CD14-positive monocyte (primary cell): ENCODE measurements at regions not wholly inside any gene's neighbourhood (a gene's known extent, or its start where the extent isn't known, plus 50 kb on each side); places are given as distances from the start of the nearest gene placed in this dataset.

Source experiments
- DNase-seq, 3 donors: peaks; one replicate each; pipeline ENCODE4 v3.0.0-alpha.2; 2011 to 2022
- H2AFZ ChIP-seq: 2 replicates; pipeline ENCODE4 v1.6.0; 2012; ENCODE audit warnings: mild to moderate bottlenecking, low read depth, low read length, inconsistent platforms; ENCODE audit not compliant: insufficient read depth, poor library complexity, severe bottlenecking
- H3K27ac ChIP-seq, 2 donors: 1 replicate in 1 of 2; 2 replicates in 1 of 2; pipeline ENCODE4 v1.5.1; 2012 to 2013; ENCODE audit warnings: low read length in 2 of 2, control low read depth in 1 of 2, inconsistent platforms in 1 of 2, low read depth in 1 of 2, mild to moderate bottlenecking in 1 of 2
- H3K27me3 ChIP-seq, 2 donors: one replicate each; pipeline versions ENCODE4 v1.6.0 to v1.6.1; 2011 to 2013; ENCODE audit warnings: low read length in 2 of 2; ENCODE audit not compliant: control insufficient read depth in 2 of 2, insufficient read depth in 2 of 2
- H3K36me3 ChIP-seq, 2 donors: replicated peaks in 1 of 2; 1 replicate in 1 of 2; 2 replicates in 1 of 2; pipeline versions ENCODE4 v1.5.1 to v1.6.1; 2012 to 2013; ENCODE audit warnings: low read length in 2 of 2, control low read depth in 1 of 2, inconsistent platforms in 1 of 2, mild to moderate bottlenecking in 1 of 2; ENCODE audit not compliant: insufficient read depth in 2 of 2, control insufficient read depth in 1 of 2
- H3K4me1 ChIP-seq, 2 donors: 1 replicate in 1 of 2; 2 replicates in 1 of 2; pipeline versions ENCODE4 v1.5.1 to v1.6.1; 2012 to 2013; ENCODE audit warnings: low read length in 2 of 2, control low read depth in 1 of 2, inconsistent platforms in 1 of 2, mild to moderate bottlenecking in 1 of 2, moderate library complexity in 1 of 2; ENCODE audit not compliant: insufficient read depth in 2 of 2, control insufficient read depth in 1 of 2
- H3K4me2 ChIP-seq: replicated peaks from 2 replicates; pipeline ENCODE3; 2012; ENCODE audit warnings: low read length, moderate library complexity, mild to moderate bottlenecking; ENCODE audit not compliant: poor library complexity, severe bottlenecking; ENCODE audit errors: extremely low read depth
- H3K4me3 ChIP-seq, 3 experiments: fragments of 200-600 bp in 1 of 3; sonication (generic) in 1 of 3; replicated peaks in 1 of 3; 1 replicate in 2 of 3; 2 replicates in 1 of 3; pipeline ENCODE4 v1.5.1; 2011 to 2013; ENCODE audit warnings: low read length in 3 of 3, mild to moderate bottlenecking in 3 of 3, control low read depth in 2 of 3, low read depth in 2 of 3, inconsistent platforms in 1 of 3, moderate library complexity in 1 of 3
- H3K79me2 ChIP-seq: 2 replicates; pipeline ENCODE4 v1.6.0; 2012; ENCODE audit warnings: mild to moderate bottlenecking, control low read depth, inconsistent platforms, low read length, moderate library complexity; ENCODE audit not compliant: insufficient read depth
- H3K9ac ChIP-seq: 2 replicates; pipeline ENCODE4 v1.6.0; 2017; ENCODE audit warnings: low read length, mild to moderate bottlenecking; ENCODE audit not compliant: insufficient read depth, poor library complexity, severe bottlenecking
- H3K9me3 ChIP-seq, 2 donors: replicated peaks in 1 of 2; 1 replicate in 1 of 2; 2 replicates in 1 of 2; pipeline versions ENCODE4 v1.5.1 to v1.6.1; 2012 to 2013; ENCODE audit warnings: low read length in 2 of 2, control low read depth in 1 of 2; ENCODE audit not compliant: control insufficient read depth in 1 of 2, insufficient read depth in 1 of 2
- H4K20me1 ChIP-seq: 2 replicates; pipeline ENCODE4 v1.6.0; 2012; ENCODE audit warnings: mild to moderate bottlenecking, low read length, control low read depth, moderate library complexity; ENCODE audit not compliant: insufficient read depth
- H3K27ac Mint-ChIP-seq, 7 donors: one replicate each; pipeline ENCODE4 v1.8.0; 2020; ENCODE audit warnings: mild to moderate bottlenecking in 7 of 7, mixed read lengths in 7 of 7, moderate library complexity in 6 of 7, inconsistent platforms in 2 of 7
- H3K27me3 Mint-ChIP-seq, 3 donors: one replicate each; pipeline ENCODE4 v1.8.0; 2021 to 2022; ENCODE audit warnings: low read depth in 3 of 3, mild to moderate bottlenecking in 3 of 3, mixed read lengths in 3 of 3, moderate library complexity in 3 of 3, inconsistent platforms in 1 of 3
- H3K36me3 Mint-ChIP-seq, 2 donors: one replicate each; pipeline ENCODE4 v1.8.0; 2020; ENCODE audit warnings: mixed read lengths in 2 of 2, inconsistent platforms in 1 of 2, mild to moderate bottlenecking in 1 of 2
- H3K4me1 Mint-ChIP-seq: one replicate; pipeline ENCODE4 v1.8.0; 2020; ENCODE audit warnings: mild to moderate bottlenecking, mixed read lengths
- H3K4me3 Mint-ChIP-seq, 2 donors: one replicate each; pipeline ENCODE4 v1.8.0; 2020; ENCODE audit warnings: mild to moderate bottlenecking in 2 of 2, mixed read lengths in 2 of 2, moderate library complexity in 1 of 2
- H3K9me3 Mint-ChIP-seq, 7 donors: one replicate each; pipeline ENCODE4 v1.8.0; 2020 to 2022; ENCODE audit warnings: mixed read lengths in 7 of 7, mild to moderate bottlenecking in 6 of 7, moderate library complexity in 6 of 7, inconsistent platforms in 2 of 7
- CTCF ChIP-seq: fragments of 200-600 bp; IDR thresholded peaks from one replicate; pipeline ENCODE4 v1.8.0; 2022; ENCODE audit warnings: antibody characterized with exemption, mild to moderate bottlenecking
- WGBS: methylation state at CpG from one replicate; pipeline ENCODE4 v1.1.5; 2013; ENCODE audit warnings: missing lambda C conversion rate; ENCODE audit not compliant: insufficient coverage; 5-methylcytosine and 5-hydroxymethylcytosine counted together
- intact Hi-C, 2 donors: fragments of 100-400 bp; cut with micrococcal nuclease; formaldehyde crosslinking; loops; one replicate each; pipeline versions ENCODE4 v1.15.0 to v1.15.1; 2023

- peaks cover 0 to 2% (median 0%) of the 10 kb centered on the region in 7 donors for H3K9me3 Mint-ChIP-seq
- Histone ChIP-seq H3K4me3 (no peak overlapping the region), H3K4me1 (peaks cover 2 to 3% of the 10 kb centered on the region in 2 donors), H3K9me3 (no peaks in the 10 kb centered on the region), H3K27ac (no peak overlapping the region), H3K36me3 (no peaks in the 10 kb centered on the region), H3K27me3 (no peaks in the 10 kb centered on the region), H3K9ac (no peak overlapping the region), H3K79me2 (no peaks in the 10 kb centered on the region), H3K4me2 (no peak overlapping the region), H4K20me1 (no peaks in the 10 kb centered on the region), H2AFZ (no peak overlapping the region)
- H3K27me3 Mint-ChIP-seq, result peaks cover 6 to 13% (median 9%) of the 10 kb centered on the region in 3 donors
- intact Hi-C loops, result no loop called here
- no peak for TF ChIP-seq CTCF
- H3K27ac Mint-ChIP-seq, result no peak overlapping the region
- no CpG with 5 or more reads among the region's 1 CpG for WGBS
- peaks cover 8% of the 10 kb centered on the region for H3K4me1 Mint-ChIP-seq
- DNase-seq, result no peak
- no peaks in the 10 kb centered on the region for H3K36me3 Mint-ChIP-seq
- H3K4me3 Mint-ChIP-seq, result no peak overlapping the region
These were observed 260.0 kb upstream of the ECI2 start for GRCh38 chr6:4395386-4395785.

- intact Hi-C loops, result no loop called here
- H3K27ac Mint-ChIP-seq, result peak overlapping the region in 1 of 7 donors; percentile 34
- H3K9ac ChIP-seq, result no peak overlapping the region
- H3K4me1 ChIP-seq, result peaks cover 2 to 3% of the 10 kb centered on the region in 2 donors
- H3K4me3 Mint-ChIP-seq, result peak overlapping the region in 1 of 2 donors; percentile 40
- 100% methylated on average over 1 of the region's 4 CpGs for WGBS
- H3K4me2 ChIP-seq, result no peak overlapping the region
- no peaks in the 10 kb centered on the region for H3K27me3 ChIP-seq
- no peaks in the 10 kb centered on the region for H4K20me1 ChIP-seq
- DNase-seq, result no peak
- peaks cover 8% of the 10 kb centered on the region for H3K4me1 Mint-ChIP-seq
- H3K27ac ChIP-seq, result no peak overlapping the region
- no peak for TF ChIP-seq CTCF
- no peaks in the 10 kb centered on the region for H3K9me3 ChIP-seq
- H3K36me3 Mint-ChIP-seq, result no peaks in the 10 kb centered on the region
- H3K27me3 Mint-ChIP-seq, result peaks cover 6 to 9% (median 8%) of the 10 kb centered on the region in 3 donors
- no peak overlapping the region for H3K4me3 ChIP-seq
- H3K79me2 ChIP-seq, result no peaks in the 10 kb centered on the region
- no peak overlapping the region for H2AFZ ChIP-seq
- peaks cover 0 to 2% (median 0%) of the 10 kb centered on the region in 7 donors for H3K9me3 Mint-ChIP-seq
- H3K36me3 ChIP-seq, result no peaks in the 10 kb centered on the region
These were observed 259.4 kb upstream of the ECI2 start for GRCh38 chr6:4394786-4395185.
